ENCODE measurements at regions not wholly inside any gene's neighbourhood (a gene's known extent, or its start where the extent isn't known, plus 50 kb on each side); places are given as distances from the start of the nearest gene placed in this dataset.

DNA sequence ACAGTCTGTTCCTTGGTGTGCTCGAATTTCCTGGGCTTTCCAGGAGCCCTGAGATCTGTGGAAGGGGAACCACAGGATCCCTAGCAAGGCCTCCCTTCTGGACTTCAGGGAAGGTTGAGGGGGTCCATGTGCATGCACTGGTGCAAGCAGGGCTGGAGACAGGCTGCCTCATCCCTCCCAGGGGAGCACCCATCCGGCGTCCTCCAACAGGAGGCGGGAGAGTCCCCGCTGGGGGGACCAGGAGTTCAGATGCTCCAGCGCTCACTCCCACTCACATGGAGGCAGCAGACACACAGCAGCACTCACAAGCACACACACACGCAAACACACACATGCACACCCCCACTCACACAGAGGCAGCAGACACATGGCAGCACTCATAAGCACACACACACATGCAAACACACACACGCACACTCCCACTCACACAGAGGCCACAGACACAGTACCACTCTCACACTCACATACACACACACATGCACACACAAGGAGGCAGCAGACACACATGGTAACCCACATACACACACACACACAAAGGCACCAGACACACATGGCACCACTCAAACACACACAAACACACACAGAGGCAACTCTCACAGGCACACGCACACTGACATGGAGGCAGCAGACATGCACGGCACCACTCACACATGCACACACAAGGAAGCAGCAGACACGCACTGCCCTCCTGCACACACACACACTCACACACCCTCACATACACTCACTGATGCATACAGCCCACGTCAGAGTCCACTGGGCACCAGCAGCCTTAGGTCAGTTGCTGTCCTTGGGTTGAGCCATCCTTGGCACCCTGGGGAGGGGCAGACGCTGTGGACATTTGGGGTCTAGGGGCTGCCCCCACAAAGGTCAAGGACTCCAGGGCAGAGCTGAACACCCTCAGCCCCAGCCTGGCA, 247.0 kb upstream of the PPP2R2D start:
- no peak for DNase-seq

DNA sequence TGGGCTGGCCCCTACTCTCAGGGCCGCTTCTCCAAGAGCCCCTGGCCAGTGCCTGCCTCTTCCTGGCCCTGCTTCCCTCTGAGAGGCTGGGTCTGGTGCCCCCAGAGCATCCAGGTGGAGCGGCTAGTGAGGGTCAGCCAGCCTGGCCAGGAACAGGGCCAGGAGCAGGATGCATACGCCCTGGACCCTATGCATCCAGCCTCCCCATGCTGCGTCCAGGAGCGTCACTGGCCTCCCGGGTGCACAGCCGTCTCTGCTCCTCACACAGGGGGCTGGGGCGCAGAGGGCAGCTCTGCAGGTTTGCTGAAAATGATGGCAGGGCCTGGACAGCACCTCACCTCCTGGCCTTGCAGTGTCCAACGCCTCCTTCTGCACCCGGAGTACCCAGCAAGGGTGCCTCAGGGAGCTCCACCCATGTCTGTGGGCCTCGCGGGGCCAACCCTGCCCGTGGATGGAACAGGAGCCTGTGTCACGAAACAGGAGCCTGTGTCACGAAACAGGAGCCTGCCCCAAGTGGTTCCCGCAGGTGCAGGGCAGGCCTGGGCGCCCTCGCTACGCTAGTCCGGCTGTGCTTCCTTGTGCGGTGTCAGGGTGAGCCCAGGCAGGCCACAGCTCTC, 246.2 kb upstream of the PPP2R2D start:
- DNase-seq = no peak

DNA sequence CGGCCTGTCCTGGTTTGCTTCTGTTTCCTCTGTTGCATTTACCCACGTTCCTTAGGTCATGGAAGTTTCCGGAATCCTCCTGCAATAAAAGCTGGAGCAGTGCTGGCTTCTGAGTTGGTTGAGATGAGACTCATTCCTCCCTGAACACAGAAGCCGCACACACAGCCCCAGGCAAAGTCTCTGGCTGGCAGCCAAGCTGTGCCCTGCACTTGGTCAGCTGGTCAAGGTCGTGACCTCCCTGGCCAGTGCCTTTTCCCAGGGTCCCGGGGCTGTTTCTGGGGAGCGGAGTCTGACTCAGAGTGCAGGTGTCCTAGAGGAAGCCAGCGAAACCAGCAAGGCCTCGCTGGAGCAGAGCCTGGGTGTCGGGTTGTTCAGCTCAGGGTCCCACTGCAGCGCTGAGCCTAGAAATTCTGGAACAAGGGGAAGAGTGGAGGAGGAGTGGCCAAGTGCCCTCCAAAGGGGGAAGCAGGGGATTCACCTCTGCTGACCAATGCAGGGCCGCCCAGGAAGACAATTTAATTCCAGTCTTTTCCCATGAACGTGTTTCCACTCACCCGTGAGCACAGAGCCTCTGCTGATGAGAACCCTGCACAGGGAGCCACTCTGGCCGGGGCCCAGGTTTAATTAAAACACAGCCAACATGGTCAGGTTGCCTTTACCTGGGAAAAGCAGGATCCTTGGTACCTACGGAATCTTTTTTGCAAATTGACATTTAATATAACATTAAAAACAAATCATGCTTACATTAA, 245.5 kb upstream of the PPP2R2D start:
- DNase-seq = no peak

DNA sequence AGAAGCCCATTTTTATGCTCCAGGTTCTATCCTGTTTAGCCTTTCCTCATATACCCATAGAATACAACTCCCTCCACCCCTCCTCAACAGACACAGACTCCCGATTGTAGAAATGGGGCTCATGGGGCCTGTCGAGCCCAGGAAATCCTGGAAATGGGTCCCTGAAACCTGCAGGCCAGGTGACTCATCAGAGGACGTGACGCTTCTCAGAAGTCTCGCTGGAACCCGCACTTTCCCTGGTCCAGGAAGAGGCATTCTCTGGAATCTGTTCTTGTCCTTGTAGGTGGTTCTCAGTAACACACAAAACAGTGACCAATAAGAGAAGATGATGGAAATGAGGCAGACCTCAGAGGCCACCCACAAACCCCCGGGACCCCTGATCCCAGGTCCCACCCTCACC, 244.8 kb upstream of the PPP2R2D start:
- DNase-seq = no peak

DNA sequence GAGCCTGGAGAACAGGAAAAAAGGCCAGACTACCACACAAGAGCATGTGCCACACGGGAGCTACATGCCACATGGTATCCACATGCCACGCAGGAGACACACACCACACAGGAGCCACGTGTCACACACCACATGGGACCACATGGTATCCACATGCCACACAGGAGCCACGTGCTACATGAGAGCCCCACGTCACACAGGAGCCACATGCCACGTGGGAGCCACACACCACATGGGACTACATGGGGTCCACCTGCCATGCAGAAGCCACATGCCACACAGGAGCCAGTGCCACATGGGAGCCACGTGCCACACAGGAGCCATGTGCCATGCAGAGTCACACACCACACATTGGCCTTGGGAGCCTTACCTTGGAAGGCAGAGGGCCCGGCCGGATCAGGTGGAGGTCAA, 244.4 kb upstream of the PPP2R2D start:
- no peak for DNase-seq

DNA sequence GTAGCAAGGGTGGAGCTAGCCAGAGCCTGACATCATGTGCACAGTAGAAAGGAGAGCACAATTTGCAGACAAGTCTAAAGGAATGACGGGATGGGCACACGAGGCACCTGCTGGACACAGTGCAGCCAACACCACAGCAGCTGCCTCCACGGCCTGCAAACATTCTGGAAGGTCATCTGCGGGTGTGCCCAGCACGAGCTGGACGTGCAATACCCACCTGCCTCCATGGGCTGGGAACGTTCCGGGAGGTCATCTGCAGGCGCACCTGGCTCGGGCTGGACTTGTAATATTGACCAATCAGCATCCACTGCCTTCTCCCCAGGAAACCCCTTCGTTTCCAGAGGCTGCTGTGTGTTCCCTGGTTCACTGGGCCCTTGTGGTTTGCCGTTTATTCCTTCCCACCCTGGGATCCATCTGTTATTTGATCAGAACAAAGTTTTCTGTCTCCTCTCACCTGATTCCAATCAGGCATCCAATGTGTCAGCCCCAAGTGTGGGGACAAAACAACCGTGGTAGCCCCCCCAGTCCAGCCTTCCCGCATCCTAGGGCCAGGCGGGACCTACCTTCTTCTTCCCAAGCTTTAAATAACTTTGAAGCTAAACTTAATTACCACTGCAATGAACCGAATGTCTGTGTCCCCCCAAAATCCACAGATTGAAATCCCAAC, 243.4 kb upstream of the PPP2R2D start:
- DNase-seq = no peak

DNA sequence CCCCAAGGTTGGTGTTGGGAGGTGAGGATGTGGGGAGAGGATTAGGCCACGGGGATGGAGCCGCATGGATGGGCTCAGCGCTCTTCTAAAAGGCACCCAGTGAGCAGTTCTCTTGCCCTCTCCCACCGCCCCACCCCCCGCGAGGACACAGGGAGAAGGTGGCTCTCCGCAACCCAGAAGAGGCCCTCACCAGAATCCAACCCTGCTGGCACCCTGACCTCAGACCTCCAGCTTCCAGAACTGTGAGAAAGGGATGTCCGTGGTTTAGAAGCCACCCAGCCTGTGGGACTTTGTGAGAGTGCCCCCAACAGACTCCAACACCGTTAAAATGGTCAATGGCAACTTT, 242.8 kb upstream of the PPP2R2D start:
- no peak for DNase-seq

DNA sequence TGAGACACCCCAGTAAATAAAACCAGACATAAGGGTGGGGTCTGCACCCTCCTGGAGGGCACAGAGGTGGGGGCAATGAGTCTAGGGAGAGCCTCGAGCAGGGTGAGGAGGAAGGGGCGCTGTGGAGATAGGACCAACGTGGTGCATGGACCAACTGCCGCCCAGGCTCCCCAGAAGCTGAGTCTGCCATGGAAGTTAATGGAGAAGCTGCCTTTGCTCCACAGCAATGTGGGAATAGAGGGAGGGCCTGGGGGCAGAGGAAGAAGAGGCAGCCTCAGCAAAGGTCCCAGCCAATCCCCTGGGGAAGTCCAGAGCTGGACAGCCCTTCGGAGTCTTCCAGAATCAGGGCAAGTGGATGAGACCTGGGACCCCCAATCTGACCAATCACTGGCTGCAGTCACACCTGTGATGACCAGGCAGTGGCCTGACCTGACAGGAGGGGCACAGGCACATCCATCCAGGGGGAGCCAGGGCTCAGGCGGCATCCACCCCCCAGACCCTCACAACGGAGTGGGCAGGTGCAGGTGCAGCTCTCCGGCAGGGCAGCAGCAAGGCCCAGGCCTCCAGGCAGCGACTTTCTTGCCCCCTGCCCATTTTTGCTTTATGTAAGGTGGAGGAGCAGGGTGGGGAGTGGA, 242.2 kb upstream of the PPP2R2D start:
- DNase-seq = no peak

DNA sequence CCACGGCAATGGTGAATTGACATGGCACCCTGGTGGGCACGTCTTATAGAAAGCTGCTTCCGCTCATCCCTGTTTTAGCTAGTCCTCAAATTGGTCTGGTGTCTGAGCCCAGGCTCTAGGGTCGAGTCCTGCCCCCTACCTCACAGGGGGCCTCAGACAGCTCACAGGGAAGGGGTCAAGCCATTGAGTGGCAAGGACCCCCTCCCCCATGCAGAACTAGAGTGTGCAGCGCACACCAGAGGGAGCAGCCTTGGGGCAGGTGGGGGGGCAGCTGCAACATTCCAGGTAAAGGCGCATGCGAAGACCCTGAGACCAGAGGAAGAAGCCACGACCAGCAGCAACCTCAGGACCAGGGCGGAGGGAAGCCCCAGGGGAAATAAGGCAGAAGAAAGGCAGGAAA, 240.4 kb upstream of the PPP2R2D start:
- DNase-seq = no peak

DNA sequence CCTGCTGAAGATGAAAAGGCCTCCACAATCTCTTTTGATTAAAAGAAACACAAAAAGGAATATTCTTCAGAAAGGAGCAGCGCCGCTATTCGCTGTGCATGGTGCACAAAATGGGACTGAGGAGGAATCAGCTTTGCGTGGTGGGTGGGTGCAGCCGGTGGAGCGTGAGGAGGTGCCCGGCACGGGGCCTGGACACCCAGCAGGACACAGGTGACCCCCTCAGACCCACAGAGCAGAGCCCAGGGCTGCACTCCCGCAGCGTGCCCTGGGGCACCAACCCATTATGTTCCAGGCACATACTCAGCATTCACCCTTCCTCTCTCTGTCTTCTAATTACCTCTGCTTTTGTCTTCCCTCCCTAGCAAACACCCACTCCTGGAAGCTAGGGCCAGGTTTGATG, 238.0 kb upstream of the PPP2R2D start:
- DNase-seq = no peak

DNA sequence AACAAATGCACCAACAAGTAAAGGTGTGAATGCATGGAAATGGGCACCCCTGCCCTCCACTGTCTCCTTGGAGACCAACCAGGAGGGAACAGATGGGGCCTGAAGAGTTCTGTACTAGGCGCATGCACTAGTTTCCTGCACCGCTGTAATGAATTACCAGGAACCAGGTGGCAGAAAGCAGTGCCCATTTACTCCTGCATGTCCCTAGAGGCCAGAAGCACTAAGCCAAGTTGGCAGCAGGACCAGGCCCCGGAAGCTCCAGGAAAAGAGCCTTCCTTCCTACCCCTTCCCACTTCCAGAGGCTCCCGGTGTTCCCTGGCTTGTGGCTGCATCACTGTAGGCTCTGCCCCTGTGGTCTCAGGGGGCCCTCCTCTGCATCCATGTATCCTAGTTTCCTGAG, 237.5 kb upstream of the PPP2R2D start:
- DNase-seq = no peak

DNA sequence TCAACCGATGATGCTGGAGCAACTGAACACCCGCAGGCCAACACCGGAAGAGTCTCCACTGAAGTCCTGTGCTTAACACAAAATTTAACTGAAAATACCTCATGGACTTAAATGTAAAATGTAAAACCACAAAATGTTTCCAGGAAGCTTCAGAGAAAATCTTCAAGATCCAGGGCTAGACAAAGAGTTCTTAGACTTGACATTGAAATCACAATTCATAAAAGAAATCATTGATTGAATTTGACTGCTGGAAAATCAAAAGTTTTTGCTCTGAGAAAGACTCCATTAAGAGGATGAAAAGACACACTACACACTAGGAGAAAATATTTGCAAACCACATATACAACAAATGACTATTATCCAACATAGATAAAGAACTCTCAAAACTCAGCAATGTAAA, 234.7 kb upstream of the PPP2R2D start:
- no peak for DNase-seq

DNA sequence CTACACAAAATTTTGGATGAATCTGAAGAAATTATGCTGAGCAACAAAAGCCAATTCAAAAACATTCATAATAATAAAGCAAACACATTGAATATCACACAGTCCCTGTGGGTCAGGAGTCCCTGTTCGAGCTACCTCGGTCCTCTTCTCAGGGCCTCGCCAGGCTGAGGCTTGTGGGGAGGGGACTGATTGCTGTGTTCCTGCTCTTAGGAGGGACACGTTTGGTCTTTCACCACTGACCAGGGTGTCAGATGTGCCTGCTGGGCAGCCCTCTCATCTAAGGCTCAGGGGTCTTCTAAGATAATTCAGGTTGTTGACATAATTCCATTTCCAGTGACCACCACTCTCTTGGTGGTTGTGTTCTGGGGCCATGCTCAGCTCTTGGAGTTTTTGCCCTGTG, 233.8 kb upstream of the PPP2R2D start:
- DNase-seq = no peak

DNA sequence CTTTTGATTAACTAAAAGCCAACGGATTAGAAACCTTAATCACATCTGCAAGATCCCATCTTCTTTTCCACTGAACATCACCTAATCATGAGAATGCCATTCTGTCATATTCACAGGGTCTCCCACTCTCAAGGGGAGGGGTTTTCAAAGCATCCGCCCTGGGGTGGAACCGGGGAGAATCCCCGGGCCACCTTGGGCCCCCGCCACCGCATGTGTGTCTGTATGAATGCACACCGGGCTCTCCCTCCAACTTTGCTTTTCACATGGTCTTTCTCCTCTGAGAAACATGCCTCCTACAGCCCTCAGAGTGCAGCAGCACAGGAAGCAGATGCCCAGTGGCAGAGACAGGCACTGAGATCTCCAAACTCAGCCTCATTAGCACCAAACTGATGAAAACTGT, 233.2 kb upstream of the PPP2R2D start:
- no peak for DNase-seq

DNA sequence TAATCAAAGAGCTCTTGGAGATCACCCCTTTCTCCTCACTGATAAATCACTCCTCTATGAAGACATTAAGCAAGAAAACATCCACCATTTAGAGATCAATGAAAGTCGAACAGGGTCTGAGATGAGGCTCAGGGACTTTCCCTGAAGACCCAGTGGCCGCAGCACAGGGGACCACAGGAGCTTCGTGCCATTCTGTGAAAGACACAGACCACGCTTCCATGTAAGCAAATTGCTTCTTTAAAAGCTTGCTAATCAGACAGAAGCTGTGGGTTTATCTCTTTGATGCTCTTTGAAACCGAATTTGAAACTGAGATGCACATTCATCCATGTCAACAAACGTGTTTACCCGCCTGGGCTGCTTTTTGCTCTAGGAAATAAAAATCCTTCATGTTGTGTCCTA, 231.9 kb upstream of the PPP2R2D start:
- DNase-seq = no peak

DNA sequence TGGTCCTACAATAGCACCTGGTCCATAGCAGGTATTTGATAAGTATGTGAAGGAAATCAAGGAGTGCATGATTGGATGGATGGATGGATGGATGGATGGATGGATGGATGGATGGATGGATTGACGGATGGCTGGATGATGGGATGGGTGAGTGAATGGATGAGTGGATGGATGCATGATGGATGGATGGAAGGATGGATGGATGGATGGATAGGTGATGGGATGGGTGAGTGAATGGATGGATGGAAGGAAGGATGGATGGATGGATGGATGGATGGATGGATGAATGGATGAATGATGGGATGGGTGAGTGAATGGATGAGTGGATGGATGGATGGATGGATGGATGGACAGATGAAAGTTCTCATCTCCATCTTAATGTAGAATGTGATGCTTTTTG, 231.0 kb upstream of the PPP2R2D start:
- DNase-seq = no peak

DNA sequence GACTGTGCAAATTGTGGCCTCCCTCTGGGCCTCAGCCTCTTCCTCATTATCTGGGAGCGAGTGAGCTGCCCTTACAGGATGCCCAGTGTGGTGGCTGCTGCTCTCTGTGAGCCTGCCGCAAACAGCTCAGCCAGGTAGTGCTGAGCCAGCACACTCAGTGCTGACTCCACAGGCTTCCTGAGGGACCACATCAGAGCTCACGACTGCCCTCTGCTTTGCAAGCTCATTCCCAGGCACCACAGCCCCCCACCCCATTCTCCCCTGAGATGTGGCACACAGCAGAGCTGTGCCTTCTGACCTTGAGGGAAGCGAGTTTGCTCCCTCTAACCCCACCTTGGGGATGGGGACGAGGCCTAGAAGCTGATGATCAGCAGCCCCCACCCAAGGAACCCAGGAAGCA, 230.5 kb upstream of the PPP2R2D start:
- no peak for DNase-seq

DNA sequence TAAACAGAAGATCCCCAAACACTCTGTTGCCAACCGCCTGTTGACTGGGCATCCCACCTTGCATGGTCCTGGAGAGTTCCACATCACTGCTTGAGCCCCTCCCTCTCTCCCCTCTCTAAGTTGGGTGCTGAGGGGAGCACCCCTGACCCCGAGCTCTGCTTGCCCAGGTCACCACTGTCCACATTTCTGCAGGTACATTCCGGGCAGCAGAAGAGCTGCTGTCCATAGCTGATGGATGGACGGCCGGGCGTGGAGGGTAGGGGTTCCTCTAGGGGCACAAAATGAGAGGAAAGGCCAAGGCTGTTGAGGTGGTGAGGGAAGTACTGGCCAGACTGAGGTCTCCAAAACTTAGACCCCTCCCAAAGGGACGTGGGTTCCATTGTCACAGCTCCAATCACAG, 227.4 kb upstream of the PPP2R2D start:
- DNase-seq = no peak

DNA sequence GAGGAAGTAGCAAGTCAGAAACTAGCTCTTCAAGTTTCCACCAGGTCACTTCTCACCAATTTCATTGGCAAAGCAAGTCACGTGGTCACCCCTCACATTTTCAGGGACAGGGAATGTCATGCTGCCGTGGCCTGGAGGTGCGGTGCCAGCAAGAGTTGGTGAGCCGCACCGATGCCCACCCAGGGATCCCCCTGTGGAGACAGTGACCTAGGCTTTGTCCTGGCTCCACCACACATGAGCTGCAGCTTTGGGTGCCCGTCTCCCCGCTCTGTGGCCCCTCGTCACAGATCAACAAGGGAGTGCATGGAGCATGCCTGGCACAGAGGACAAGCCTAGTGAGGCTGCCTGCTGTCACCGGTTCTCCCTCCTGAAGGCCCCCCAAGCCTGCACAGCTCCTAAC, 226.7 kb upstream of the PPP2R2D start:
- no peak for DNase-seq

DNA sequence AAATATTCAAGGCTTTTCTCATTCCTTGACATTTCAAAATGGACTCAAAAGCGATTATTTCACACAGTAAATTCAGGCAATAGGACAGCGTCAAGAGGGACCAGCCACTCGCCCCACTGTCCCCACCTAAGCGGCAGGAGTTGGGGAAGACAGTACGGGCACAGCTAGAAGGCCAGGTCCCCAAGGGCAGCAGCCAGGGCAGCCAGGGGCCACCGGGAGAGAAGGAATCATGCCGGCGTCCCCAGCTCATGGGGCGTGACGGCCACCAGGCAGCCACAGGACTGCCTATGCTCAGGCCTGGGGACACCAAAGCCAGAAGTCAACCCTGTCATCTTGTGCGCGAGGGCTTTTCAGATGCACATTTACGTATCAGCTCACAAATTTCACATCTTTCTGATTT, 225.7 kb upstream of the PPP2R2D start:
- DNase-seq = no peak

DNA sequence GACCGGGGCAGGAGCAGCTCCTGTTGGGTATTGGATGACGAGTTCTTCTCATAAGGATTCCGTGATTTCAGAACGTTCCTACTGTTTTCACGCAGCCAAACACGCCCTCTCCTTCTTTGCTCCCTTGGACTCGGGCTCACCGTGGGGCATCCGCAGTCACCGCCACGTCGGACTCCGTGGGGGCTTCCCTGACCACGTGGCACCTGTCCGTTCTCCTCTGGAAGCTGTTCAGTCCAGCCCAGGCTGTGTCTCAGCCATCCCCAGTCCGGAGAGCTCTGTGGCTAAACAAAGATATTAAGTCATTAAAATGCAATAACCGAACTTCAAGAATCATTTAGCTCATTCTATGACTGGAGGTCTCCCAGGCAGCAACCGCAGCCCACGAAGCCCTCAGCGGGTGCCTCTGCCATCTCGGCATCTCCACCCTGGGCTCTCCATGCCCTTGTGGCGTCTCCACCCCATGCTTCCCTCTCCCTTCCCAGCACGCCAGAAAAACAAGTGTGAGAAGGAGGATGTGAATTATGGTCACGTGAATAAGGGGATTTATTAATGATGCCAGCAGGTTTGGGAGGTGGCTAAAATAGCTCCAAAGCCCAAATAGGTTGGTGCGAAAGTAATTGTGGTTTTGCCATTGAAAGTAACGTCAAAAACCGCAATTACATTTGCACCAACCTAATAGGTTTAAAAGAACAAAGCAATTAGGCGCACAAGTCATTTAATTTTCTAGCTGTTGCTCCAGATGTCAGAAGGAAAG, 224.6 kb upstream of the PPP2R2D start:
- DNase-seq = no peak

DNA sequence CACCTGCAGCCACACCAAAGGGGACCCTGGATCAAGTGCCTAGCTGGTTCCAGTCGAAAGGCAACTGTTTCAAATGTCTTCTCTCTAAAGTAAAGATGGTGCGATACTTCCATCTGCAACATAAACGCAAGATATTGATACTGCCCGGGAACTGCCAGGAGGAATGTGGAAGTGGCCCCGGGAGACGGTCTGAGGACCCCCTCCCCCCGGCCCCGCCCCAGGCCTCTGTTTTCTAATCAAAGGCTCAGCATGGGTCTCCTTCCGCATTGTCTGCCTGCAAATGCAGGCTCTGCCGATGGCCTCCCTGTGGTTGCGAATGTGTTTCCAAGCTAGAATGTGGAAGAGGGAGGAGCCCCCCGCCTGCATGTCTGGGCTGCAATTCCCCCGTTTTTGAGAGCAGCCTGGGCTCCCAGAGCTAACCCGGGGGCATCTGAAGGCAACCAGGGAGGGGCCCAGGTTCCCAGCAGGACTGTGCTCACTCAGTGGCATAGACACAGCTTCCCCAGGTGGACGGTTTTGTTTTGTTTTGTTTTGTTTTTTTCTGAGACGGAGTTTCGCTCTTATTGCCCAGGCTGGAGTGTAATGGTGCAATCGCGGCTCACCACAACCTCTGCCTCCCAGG, 223.9 kb upstream of the PPP2R2D start:
- DNase-seq = no peak
